ENCODE measurements at regions not wholly inside any gene's neighbourhood (a gene's known extent, or its start where the extent isn't known, plus 50 kb on each side); places are given as distances from the start of the nearest gene placed in this dataset.
"Not testable (repeated sequence)": the region's sequence is repeated elsewhere in the genome, so short reads cannot be mapped to it uniquely, and the experiment has no call there.

DNA sequence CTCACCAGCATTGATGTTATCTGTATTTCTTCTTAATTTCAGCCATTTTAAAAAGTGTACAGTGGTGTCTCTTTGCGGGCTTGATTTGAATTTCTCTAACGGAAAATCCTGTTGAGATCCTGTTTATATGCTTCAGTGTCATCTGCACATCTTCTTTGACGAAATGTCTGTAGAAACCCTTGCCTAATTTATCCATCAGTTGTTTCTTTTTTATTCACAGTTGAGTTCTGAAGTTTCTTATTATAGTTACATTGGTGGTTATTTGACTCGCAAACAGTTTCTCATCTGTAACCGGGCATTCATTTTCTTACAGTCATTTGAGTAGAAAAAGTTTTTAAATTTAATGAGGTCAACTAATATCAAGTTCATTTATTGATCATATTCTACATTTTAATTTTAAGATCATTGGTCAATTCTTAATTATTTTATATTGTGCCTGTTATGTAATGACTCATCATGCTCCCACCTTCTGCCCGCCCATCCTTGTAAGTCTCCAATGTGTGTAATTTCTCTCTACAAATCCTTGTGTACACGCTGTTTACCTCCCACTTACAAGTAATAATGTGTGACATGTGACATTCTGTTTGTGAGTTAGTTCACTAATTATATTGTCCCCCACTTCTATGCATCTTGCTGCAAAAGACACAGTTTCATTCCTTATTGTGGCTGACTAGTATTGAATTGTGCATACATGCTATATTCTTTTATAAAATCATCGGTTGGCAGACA is 1242.8 kb downstream of the TMEM121 start:
- TF ChIP-seq, protein P1, sequence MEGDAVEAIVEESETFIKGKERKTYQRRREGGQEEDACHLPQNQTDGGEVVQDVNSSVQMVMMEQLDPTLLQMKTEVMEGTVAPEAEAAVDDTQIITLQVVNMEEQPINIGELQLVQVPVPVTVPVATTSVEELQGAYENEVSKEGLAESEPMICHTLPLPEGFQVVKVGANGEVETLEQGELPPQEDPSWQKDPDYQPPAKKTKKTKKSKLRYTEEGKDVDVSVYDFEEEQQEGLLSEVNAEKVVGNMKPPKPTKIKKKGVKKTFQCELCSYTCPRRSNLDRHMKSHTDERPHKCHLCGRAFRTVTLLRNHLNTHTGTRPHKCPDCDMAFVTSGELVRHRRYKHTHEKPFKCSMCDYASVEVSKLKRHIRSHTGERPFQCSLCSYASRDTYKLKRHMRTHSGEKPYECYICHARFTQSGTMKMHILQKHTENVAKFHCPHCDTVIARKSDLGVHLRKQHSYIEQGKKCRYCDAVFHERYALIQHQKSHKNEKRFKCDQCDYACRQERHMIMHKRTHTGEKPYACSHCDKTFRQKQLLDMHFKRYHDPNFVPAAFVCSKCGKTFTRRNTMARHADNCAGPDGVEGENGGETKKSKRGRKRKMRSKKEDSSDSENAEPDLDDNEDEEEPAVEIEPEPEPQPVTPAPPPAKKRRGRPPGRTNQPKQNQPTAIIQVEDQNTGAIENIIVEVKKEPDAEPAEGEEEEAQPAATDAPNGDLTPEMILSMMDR (IDR thresholded peaks at IDR 0.05; ENCODE audit: insufficient read depth, low read length) = not testable (repeated sequence)
- TF ChIP-seq GABPA (IDR thresholded peaks at IDR 0.05; ENCODE audit: low read depth) = not testable (repeated sequence)
